ENCODE measurements at regions not wholly inside any gene's neighbourhood (a gene's known extent, or its start where the extent isn't known, plus 50 kb on each side); places are given as distances from the start of the nearest gene placed in this dataset.

DNA sequence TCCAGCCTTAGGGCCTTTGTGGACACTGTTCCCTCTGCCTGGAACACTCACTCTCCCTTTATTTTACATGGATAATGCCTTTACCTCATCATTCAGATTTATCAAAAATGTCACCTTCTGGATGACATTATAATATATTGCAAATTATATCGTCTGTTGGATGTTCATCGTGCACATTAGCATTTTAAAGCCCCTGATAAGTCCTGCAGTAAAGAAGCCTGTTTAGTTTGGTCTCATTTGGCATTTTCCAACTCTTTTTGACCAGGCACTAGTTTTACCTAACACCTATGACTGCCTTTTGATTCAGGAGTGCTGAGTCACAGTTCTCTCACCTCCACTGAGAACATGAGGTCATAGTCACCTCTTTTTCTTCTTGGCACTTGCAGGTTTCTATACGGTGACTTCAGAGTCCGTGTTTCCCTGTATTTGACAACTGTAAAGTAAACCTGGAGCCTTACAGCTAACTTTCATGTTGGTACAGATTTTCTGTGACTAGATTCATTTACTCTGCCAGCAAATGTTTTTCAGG lies 57.7 kb upstream of the STC2 start:
- TF ChIP-seq, protein P1, sequence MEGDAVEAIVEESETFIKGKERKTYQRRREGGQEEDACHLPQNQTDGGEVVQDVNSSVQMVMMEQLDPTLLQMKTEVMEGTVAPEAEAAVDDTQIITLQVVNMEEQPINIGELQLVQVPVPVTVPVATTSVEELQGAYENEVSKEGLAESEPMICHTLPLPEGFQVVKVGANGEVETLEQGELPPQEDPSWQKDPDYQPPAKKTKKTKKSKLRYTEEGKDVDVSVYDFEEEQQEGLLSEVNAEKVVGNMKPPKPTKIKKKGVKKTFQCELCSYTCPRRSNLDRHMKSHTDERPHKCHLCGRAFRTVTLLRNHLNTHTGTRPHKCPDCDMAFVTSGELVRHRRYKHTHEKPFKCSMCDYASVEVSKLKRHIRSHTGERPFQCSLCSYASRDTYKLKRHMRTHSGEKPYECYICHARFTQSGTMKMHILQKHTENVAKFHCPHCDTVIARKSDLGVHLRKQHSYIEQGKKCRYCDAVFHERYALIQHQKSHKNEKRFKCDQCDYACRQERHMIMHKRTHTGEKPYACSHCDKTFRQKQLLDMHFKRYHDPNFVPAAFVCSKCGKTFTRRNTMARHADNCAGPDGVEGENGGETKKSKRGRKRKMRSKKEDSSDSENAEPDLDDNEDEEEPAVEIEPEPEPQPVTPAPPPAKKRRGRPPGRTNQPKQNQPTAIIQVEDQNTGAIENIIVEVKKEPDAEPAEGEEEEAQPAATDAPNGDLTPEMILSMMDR (conservative IDR thresholded peaks at IDR 0.05; ENCODE audit: low read depth, low read length): no peak
- no peak for TF ChIP-seq EZH2 (IDR thresholded peaks at IDR 0.05; ENCODE audit: borderline replicate concordance, low read depth, low read length, poor library complexity, severe bottlenecking)
